NCI-H748 (cell line): ENCODE measurements at regions not wholly inside any gene's neighbourhood (a gene's known extent, or its start where the extent isn't known, plus 50 kb on each side); places are given as distances from the start of the nearest gene placed in this dataset.

Experiments
- DNase-seq: peaks from one replicate; lab custom pipeline; 2025; ENCODE audit not compliant: unreplicated experiment; lab: John Stamatoyannopoulos, UW

DNA sequence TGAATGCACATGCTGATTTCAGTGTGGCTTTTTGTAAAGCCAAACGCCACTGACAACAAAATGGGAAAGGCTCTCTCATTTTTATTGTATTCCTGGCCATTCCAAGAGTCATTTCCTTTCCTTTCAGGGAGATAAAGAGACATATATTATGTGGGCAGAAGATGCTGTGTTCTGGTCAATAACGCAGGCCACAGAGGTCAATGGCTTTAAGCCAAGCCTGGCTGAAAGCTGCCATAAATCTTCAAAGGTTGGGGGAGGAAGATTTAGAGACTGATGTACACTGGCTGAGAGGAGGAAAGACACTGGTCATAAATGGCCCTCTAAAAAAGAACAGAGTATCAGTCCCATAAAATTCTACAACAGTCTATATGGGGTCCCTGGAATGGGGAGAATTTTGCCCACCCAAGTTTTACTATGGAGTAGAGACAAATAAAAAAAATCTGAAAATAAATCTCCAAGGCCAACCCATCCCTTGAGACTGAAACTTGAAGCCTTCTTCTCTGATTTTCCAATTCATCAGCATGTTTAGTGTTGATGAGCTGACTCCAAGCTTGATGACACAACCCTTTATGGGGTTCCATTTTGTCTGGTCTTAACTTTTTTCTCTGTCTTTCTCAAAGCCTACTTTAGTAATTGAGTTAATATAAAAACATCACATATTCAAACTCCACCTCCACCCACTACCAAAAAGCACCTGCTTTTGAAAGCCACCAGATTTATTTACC is 152.1 kb upstream of the SLC24A2 start:
- DNase-seq, result peak; percentile 68

DNA sequence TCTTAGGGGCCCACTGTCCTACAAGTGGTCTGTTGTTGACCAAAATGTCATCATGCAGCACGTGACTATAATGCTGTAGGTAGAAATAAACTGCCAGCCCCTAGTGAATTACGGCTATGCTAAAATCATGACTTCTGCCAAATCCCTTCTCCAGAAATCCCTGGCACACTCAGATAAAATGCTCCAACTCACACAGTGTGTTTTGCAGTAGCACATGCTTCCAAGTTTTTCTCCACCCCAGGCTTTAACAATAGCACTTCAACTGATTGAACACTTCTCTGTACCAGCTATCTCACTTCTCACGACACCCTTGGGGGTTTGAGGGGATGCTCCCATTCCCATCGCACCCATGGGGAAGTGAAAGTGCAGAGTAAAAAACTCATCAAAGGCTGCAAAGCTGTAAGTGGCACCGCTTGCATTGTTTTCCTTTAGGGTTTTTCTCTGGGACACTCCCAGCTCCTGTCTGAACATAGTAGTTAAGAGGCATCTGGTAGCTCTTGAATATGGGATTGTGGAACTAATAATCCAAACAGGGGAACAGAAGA is 151.0 kb upstream of the SLC24A2 start:
- DNase-seq, result no peak

- no peak for DNase-seq
Measured at GRCh38 chr9:19938990-19939733, 150.3 kb upstream of the SLC24A2 start.

DNA sequence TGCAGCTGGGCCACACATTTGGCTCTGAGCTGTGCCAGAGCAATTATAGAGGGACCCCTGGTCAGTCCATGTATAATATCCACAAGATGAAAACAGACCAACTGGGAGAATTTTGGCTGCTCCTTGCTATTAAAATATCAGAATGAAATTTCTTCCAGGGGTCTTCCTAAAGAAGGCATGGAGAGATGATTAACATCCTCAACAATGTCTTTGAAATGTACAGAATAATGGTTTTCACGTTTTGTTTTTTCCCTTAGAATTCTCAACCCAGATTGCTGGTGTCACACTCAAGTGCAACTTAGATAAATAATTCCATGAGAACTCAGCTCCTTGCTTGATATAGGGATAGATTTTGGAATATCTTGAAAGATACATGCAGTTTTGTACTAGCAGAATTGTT is 148.3 kb upstream of the SLC24A2 start:
- no peak for DNase-seq

DNA sequence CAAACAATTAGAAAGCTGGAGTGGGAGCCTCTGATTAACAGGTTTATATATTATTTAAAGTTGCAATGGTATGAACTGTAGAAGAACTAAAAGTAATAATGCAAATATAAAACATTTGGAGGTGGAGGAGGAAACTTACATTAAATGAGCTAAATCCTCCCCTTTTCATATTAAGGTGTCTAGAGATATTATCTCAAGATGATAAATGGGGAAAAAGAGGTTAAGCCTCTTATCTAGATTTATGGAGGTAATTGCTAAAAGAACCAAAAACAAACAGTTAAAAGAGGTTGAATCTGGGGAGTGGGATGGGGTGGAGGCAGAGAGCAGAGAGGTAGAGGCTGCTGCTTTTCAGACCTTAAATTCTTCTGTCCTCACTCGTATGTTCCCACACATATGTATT is 147.8 kb upstream of the SLC24A2 start:
- no peak for DNase-seq

DNA sequence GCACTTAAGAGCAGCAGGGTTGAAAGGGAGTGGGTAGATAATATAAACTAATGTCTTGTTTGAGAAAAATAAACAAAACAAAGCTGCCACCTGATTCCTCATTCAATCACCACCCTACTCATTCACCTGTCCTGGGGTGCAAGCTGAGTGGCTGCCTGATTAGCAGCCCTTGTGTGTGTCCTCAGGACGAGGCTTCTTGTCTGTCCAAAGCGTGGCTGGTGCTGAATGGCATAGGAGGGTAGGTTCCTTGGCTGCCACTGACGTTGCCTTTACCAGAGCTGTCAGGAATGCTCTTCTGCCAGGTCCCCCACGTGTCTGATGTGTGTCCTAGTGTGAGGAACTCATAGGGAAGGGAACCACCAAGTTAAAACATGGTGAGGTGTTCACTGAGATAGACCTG is 146.6 kb upstream of the SLC24A2 start:
- peak; percentile 78 for DNase-seq

GRCh38 chr9:19934301-19934871 is 145.5 kb upstream of the SLC24A2 start:
- DNase-seq, result no peak

DNA sequence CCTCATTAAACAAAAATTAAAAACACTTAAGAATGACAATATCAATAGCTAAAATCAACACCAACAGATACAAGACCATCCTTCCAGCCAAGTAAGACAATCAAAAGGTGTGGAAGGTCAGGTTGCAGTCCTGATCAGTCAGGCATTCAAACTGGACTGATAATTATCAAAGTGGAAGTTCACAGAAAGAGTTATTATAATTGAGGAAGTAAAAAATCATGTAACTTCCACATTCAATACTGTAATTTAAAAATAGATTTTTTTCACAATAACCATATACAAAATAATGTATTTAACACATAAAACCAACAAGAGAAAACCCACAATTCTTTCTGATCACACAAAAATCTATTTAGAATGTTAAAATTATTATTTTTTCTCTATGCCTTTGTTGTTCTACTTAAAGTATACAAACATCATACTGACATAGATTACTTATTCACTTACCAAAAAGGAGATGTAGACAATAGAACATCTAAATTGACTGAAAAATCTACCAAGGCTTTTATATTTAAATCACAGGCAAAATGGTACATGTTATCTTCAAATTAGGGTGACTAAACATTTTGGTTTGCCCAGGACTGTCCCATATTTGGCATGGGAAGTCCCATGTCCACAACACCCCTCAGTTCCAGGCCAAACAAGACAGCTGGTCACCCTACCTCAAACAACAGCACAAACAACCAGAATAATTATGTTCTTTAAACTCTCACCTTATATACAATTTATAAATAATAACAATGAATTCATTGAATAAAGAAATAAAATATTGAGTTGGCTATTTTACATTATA is 142.5 kb upstream of the SLC24A2 start:
- DNase-seq, result no peak

- DNase-seq, result no peak
Measured at GRCh38 chr9:19927560-19927959, 138.7 kb upstream of the SLC24A2 start.

- no peak for DNase-seq
Measured at GRCh38 chr9:19926774-19927173, 137.9 kb upstream of the SLC24A2 start.

DNA sequence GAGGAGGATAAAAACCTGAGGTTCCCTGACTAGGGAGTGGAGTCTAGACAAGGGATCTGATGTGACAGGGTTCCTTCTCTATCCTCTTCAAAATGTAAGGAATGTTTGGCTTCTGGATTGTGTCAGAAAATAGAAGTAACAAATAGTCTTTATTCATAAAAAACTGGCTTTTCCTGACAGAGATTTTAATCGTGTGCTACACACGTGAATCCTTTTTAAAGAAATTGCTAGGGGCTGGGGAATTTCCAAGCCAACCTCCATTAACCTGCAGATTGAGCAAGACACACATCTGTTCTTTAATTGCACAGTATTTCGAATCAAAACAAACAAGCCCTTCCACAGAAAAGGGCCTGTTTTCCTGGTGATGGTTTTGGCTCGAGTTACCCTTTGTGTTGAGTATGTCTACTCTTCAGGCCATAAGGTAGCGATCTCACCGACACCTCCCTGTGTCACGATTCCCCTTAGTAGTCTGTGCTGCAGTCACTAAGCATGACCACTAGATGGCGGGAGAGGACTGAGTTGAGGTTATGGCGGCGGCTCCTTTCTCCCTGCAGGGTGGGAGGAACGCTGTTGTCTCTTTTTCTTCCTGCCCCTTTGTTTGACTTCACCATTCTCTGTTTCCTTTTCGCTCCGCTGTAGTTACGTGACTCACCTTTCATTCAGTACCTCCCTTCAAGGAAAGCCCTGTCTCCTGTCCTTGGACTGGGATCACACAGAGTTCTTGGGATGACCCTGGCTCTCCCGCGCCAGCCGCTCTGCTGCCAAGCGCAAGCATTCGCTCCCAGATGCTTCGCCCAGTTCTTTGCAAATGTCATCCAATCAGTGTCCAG is 137.1 kb upstream of the SLC24A2 start:
- DNase-seq, result peak; percentile 93

- DNase-seq, result no peak
Measured at GRCh38 chr9:19924080-19924479, 135.2 kb upstream of the SLC24A2 start.

DNA sequence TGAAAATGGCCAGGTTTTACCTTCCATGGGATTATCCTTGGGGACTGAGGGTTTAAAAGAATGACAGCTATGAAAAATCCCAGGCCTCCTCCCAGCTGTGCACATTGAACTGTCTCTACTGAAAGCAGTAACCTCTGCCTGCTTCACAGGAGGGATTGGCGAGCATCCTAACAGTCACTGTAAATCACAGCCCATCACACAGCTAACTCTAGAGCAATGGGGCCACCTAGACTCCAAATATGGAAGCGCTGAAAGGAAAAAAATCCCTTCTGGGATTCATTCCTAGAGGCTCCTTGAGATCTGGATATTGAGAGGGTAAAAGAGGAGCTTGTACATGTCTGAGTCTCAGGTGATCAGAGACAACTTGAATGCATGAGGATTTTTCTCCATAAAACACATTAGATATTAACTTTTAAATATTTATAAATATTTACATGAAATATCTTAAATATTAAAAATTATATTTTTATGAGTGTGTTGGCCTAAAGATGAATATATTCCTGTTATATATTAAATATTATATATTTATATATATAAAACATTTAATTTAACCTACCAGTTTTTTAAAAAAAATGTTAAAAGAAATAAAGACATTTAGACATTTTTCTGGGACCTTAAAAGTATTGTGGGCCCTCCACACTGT is 133.8 kb upstream of the SLC24A2 start:
- DNase-seq, result peak; percentile 67

DNA sequence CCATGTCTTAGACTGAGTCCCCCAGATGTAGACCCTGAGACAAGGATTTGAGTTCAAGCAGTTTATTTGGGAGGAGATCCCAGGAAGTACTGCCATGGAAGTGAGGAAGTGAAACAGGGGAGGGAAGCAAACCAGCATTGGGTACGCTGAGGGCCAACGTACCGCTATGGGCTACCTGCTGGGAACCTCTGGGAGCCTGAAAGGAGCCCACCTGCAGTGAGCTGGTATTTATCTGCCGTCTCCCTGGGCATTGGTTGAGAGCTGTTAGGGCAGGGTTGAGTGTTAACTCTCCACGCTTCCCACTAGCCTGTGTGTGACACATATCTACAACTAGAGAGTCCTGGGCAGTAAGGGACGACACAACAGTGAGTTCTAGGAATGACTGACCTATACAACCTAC is 131.6 kb upstream of the SLC24A2 start:
- DNase-seq, result no peak

- no peak for DNase-seq
Measured at GRCh38 chr9:19918630-19919029, 129.8 kb upstream of the SLC24A2 start.

GRCh38 chr9:19914044-19914443 is 125.2 kb upstream of the SLC24A2 start:
- no peak for DNase-seq

DNA sequence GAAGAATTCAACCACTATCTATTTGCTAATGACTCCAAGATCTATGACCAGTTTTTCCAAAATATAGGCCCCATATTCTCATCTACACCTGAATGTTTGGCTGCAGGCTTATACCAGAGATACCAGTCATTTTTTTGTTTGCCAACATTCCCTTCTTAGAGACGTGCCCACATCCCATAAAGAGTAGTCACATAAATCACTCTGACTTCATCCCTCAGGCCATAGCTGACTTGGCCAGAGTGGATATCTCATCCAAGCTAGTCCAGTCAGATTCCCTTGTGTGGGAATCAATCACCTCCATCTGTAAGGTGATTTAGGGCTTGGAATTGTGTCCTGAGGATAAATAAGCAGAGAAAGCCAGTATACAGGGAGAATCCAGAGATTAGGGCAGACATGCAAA is 124.3 kb upstream of the SLC24A2 start:
- no peak for DNase-seq

DNA sequence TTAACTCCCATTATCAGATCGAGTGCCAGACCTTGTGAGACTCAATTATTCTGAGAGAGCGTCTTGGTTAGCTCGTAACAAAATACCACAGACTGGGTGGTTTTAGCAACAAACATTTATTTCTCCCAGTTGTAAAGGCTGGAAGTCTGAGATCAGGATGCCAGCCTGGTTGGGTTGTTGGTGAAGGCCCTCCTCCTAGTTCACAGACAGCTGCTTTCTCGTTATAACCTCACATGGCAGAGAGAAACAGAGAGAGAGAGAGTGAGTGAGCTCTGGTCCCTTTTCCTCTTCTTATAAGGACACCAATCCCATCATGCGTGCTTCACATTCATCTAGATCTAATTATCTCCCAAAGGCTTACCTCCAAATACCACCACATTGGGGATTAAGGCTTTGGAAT is 114.2 kb upstream of the SLC24A2 start:
- no peak for DNase-seq

DNA sequence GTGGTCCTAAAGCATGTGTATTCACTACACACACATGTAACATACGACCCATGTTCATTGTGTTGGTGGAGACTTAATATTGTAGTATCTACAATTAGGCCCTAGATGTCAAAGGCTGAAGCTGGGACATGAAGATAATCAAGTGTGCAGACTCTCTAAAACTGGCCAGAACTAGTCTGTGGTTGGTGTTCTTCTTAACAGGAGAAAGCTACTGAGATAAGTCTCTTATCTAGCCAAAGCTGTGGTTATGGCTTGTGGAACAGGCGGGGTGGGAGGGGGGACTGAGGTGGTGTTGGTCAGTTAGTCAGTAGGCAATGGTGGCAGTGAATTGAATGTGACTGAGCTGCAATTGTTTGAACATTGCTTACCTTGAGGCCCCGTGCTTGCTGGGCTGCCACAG is 112.7 kb upstream of the SLC24A2 start:
- DNase-seq, result no peak

DNA sequence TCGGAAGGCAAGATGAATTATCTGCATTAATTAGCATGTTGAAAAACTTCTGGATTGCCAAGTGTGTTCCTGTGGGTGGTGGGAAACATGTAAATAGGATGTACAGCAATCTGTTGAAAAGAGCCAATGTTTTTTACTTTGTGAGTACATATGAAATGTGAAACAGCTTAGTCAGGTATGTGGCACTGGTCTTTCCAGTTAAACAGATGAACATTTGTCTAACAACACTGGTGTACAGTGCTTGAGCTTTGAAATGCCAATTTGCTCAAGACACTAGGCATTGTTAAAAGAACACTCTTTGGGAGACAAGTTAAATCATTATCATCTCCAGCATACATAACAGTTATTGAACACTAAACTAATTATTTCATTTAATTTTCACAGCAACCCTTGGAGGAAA is 107.3 kb upstream of the SLC24A2 start:
- no peak for DNase-seq
